ENCODE measurements at regions not wholly inside any gene's neighbourhood (a gene's known extent, or its start where the extent isn't known, plus 50 kb on each side); places are given as distances from the start of the nearest gene placed in this dataset.
"Not testable (repeated sequence)": the region's sequence is repeated elsewhere in the genome, so short reads cannot be mapped to it uniquely, and the experiment has no call there.

GRCh38 chr18:56000041-56000440, 412.0 kb upstream of the TCF4 start:
- no peak for DNase-seq

GRCh38 chr18:55999641-56000040, 411.6 kb upstream of the TCF4 start:
- DNase-seq, result no peak

- DNase-seq, result no peak
Measured at GRCh38 chr18:55998801-55999385, 410.9 kb upstream of the TCF4 start.

GRCh38 chr18:55998071-55998522, 410.1 kb upstream of the TCF4 start:
- peak; percentile 46 for DNase-seq

- no peak for DNase-seq
Measured at GRCh38 chr18:55997151-55997561, 409.2 kb upstream of the TCF4 start.

- no peak for DNase-seq
Measured at GRCh38 chr18:55996717-55997116, 408.7 kb upstream of the TCF4 start.

GRCh38 chr18:55990186-55990585, 402.2 kb upstream of the TCF4 start:
- no peak for DNase-seq

- DNase-seq, result no peak
Measured at GRCh38 chr18:55988537-55988936, 400.5 kb upstream of the TCF4 start.

- no peak for DNase-seq
Measured at GRCh38 chr18:55983433-55983832, 395.4 kb upstream of the TCF4 start.

- no peak for DNase-seq
Measured at GRCh38 chr18:55982992-55983391, 395.0 kb upstream of the TCF4 start.

- no peak for DNase-seq
Measured at GRCh38 chr18:55981712-55982475, 393.9 kb upstream of the TCF4 start.

- no peak for DNase-seq
Measured at GRCh38 chr18:55974521-55974920, 386.5 kb upstream of the TCF4 start.

- no peak for DNase-seq
Measured at GRCh38 chr18:55968550-55968949, 380.6 kb upstream of the TCF4 start.

GRCh38 chr18:55967019-55967418, 379.0 kb upstream of the TCF4 start:
- no peak for DNase-seq

- no peak for DNase-seq
Measured at GRCh38 chr18:55964171-55964570, 376.2 kb upstream of the TCF4 start.

- DNase-seq, result no peak
Measured at GRCh38 chr18:55953326-55953725, 365.3 kb upstream of the TCF4 start.

GRCh38 chr18:55951738-55952137, 363.7 kb upstream of the TCF4 start:
- not testable (repeated sequence) for DNase-seq

- no peak for DNase-seq
Measured at GRCh38 chr18:55950379-55951166, 362.6 kb upstream of the TCF4 start.

- DNase-seq, result no peak
Measured at GRCh38 chr18:55934821-55935220, 346.8 kb upstream of the TCF4 start.

- no peak for DNase-seq
Measured at GRCh38 chr18:55932675-55933074, 344.7 kb upstream of the TCF4 start.

- no peak for DNase-seq
Measured at GRCh38 chr18:55927831-55928230, 339.8 kb upstream of the TCF4 start.

GRCh38 chr18:55925772-55926171, 337.8 kb upstream of the TCF4 start:
- no peak for DNase-seq

GRCh38 chr18:55920063-55920462, 332.1 kb upstream of the TCF4 start:
- DNase-seq, result peak; percentile 10

GRCh38 chr18:55918444-55918843, 330.5 kb upstream of the TCF4 start:
- DNase-seq, result no peak

All from NCI-H146 (cell line).